ENCODE measurements at regions not wholly inside any gene's neighbourhood (a gene's known extent, or its start where the extent isn't known, plus 50 kb on each side); places are given as distances from the start of the nearest gene placed in this dataset.

DNA sequence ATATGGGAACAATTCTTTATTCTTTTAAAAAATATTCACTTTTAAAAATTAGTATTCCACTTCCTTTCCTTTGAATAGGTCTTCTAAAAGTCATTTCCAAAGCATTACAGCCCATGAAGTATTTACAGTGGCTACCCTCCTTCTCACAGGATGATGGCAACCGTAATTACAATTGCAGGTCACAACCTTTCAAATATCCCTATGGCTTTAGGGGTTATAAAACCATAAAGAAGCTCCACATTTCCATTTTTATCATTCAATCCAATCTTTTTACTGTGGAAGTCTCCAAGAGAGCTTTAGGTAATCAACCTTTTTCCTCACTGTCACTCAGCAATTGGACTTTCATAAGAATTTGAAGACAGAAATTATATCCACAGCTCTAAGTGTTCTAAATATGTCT, 488.9 kb upstream of the CA10 start:
- Mint-ChIP-seq H3K4me1 (ENCODE audit: low read depth) (no peaks in the 10 kb centered on the region), H3K27ac (no peak overlapping the region), H3K4me3 (no peak overlapping the region), H3K27me3 (no peaks in the 10 kb centered on the region), H3K36me3 (ENCODE audit: low read depth) (no peaks in the 10 kb centered on the region), H3K9me3 (peaks cover 2% of the 10 kb centered on the region)
- ATAC-seq (ENCODE audit: poor library complexity) = no peak
- Histone ChIP-seq H3K27me3 (ENCODE audit: control insufficient read depth in 1 of 2, insufficient read depth in 2 of 2, low read length in 2 of 2) (no peaks in the 10 kb centered on the region), H3K9me3 (ENCODE audit: control insufficient read depth in 1 of 2, insufficient read depth in 1 of 2, low read length in 2 of 2) (no peaks in the 10 kb centered on the region), H3K4me3 (ENCODE audit: low read length) (no peak overlapping the region), H3K36me3 (ENCODE audit: insufficient read depth, low read length) (no peaks in the 10 kb centered on the region), H3K27ac (ENCODE audit: low read depth in 1 of 2, low read length in 2 of 2) (no peak overlapping the region), H3K4me1 (ENCODE audit: insufficient read depth, low read length) (no peaks in the 10 kb centered on the region)
- TF ChIP-seq, protein P1, sequence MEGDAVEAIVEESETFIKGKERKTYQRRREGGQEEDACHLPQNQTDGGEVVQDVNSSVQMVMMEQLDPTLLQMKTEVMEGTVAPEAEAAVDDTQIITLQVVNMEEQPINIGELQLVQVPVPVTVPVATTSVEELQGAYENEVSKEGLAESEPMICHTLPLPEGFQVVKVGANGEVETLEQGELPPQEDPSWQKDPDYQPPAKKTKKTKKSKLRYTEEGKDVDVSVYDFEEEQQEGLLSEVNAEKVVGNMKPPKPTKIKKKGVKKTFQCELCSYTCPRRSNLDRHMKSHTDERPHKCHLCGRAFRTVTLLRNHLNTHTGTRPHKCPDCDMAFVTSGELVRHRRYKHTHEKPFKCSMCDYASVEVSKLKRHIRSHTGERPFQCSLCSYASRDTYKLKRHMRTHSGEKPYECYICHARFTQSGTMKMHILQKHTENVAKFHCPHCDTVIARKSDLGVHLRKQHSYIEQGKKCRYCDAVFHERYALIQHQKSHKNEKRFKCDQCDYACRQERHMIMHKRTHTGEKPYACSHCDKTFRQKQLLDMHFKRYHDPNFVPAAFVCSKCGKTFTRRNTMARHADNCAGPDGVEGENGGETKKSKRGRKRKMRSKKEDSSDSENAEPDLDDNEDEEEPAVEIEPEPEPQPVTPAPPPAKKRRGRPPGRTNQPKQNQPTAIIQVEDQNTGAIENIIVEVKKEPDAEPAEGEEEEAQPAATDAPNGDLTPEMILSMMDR (IDR thresholded peaks at IDR 0.05) = no peak
- ChIA-PET CTCF (no interaction called here), POLR2A (no interaction called here)
- no peak for DNase-seq
- intact Hi-C loops (cut with DNase I, micrococcal nuclease) = no loop called here

DNA sequence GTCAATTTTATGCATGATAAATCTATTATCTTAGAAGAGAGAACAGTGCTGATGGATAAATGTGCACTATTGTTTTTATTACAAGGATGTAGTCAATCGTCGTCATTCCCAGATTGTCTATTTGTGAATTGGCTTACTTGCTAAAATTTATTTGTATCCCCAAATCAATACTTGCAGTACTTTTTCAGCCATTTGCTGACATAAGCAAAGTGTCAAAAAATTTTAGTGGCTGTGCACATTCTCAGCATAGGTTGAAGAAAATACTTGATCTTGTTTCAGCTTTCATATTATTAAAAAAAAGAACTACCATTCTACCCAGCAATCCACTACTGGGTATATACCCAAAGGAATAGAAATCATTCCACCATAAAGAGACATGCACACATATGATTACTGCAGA, 477.9 kb upstream of the CA10 start:
- ATAC-seq (ENCODE audit: poor library complexity) (no peak), DNase-seq (no peak)
- Histone ChIP-seq H3K4me3 (ENCODE audit: low read length) (no peak overlapping the region), H3K36me3 (ENCODE audit: insufficient read depth, low read length) (no peaks in the 10 kb centered on the region), H3K27ac (ENCODE audit: low read depth in 1 of 2, low read length in 2 of 2) (no peak overlapping the region), H3K4me1 (ENCODE audit: insufficient read depth, low read length) (no peaks in the 10 kb centered on the region), H3K27me3 (ENCODE audit: control insufficient read depth in 1 of 2, insufficient read depth in 2 of 2, low read length in 2 of 2) (no peaks in the 10 kb centered on the region), H3K9me3 (ENCODE audit: control insufficient read depth in 1 of 2, insufficient read depth in 1 of 2, low read length in 2 of 2) (no peaks in the 10 kb centered on the region)
- Mint-ChIP-seq H3K4me3 (no peak overlapping the region), H3K27me3 (no peaks in the 10 kb centered on the region), H3K27ac (no peak overlapping the region), H3K4me1 (ENCODE audit: low read depth) (no peaks in the 10 kb centered on the region), H3K36me3 (ENCODE audit: low read depth) (no peaks in the 10 kb centered on the region), H3K9me3 (no peaks in the 10 kb centered on the region)
- POLR2A ChIA-PET = no interaction called here
- TF ChIP-seq, protein P1 (IDR thresholded peaks at IDR 0.05) = no peak
- intact Hi-C loops (cut with DNase I, micrococcal nuclease) = no loop called here
- CTCF ChIA-PET = no interaction called here

DNA sequence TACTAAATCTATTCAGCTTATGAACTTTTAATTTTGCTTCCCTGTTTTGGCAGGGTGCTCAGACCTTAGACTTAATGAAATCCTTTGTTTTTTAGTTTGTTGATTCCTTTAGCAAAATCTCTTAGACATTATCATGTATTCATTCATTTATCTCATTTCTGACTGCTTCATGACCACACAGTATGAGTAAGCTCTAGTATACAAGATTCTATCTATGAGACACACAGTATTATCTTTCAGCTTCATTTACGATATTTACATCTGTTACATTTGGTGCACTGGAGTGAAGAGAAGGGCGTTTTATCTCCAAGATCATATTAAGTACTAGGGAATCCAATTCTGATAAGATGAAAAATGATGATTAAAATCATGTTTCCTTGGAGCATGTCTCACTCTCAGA, 448.1 kb upstream of the CA10 start:
- Mint-ChIP-seq H3K27me3 (no peaks in the 10 kb centered on the region), H3K9me3 (peaks cover 8% of the 10 kb centered on the region), H3K27ac (no peak overlapping the region), H3K4me3 (no peak overlapping the region), H3K36me3 (ENCODE audit: low read depth) (no peaks in the 10 kb centered on the region), H3K4me1 (ENCODE audit: low read depth) (no peaks in the 10 kb centered on the region)
- CTCF ChIA-PET = interaction anchor here (0.9 kb wide), 1 partner anchor 9 kb away, joined by 3 read pairs; no protein-coding TSS in a partner anchor
- ATAC-seq (ENCODE audit: poor library complexity) (no peak), DNase-seq (no peak)
- Histone ChIP-seq H3K36me3 (ENCODE audit: insufficient read depth, low read length) (no peaks in the 10 kb centered on the region), H3K27me3 (ENCODE audit: control insufficient read depth in 1 of 2, insufficient read depth in 2 of 2, low read length in 2 of 2) (no peaks in the 10 kb centered on the region), H3K9me3 (ENCODE audit: control insufficient read depth in 1 of 2, insufficient read depth in 1 of 2, low read length in 2 of 2) (peaks cover 0 to 3% of the 10 kb centered on the region in 2 experiments), H3K27ac (ENCODE audit: low read depth in 1 of 2, low read length in 2 of 2) (no peak overlapping the region), H3K4me3 (ENCODE audit: low read length) (no peak overlapping the region), H3K4me1 (ENCODE audit: insufficient read depth, low read length) (no peaks in the 10 kb centered on the region)
- TF ChIP-seq, protein P1 (IDR thresholded peaks at IDR 0.05) = no peak
- POLR2A ChIA-PET = no interaction called here
- intact Hi-C loops (cut with DNase I, micrococcal nuclease) = no loop called here
